Ascending aorta (tissue), 2 donors: ENCODE measurements at regions not wholly inside any gene's neighbourhood (a gene's known extent, or its start where the extent isn't known, plus 50 kb on each side); places are given as distances from the start of the nearest gene placed in this dataset.

Source experiments
- DNase-seq, 2 donors: peaks; one replicate each; pipeline ENCODE4 v3.0.0-alpha.2; 2019; ENCODE audit warnings: low spot score in 2 of 2
- H3K27ac ChIP-seq, 2 donors: fragments of 200-600 bp; sonication (generic); one replicate each; pipeline ENCODE4 v1.5.1; 2016 to 2017; ENCODE audit warnings: mild to moderate bottlenecking in 1 of 2
- H3K27me3 ChIP-seq: fragments of 200-600 bp; sonication (generic); one replicate; pipeline ENCODE4 v1.5.1; 2017
- H3K36me3 ChIP-seq, 2 donors: fragments of 200-600 bp; sonication (generic); one replicate each; pipeline ENCODE4 v1.5.1; 2016
- H3K4me1 ChIP-seq, 2 donors: fragments of 200-600 bp; sonication (generic); one replicate each; pipeline ENCODE4 v1.5.1; 2016 to 2017; ENCODE audit warnings: mild to moderate bottlenecking in 1 of 2
- H3K4me3 ChIP-seq, 2 donors: fragments of 200-600 bp; sonication (generic); one replicate each; pipeline ENCODE4 v1.5.1; 2016 to 2017; ENCODE audit warnings: mild to moderate bottlenecking in 1 of 2
- H3K9me3 ChIP-seq, 2 donors: fragments of 200-600 bp; sonication (generic); one replicate each; pipeline ENCODE4 v1.5.1; 2016
- CTCF ChIP-seq, 3 experiments: fragments of 200-600 bp in 2 of 3; fragments of 450-650 bp in 1 of 3; sonication (generic) in 2 of 3; IDR thresholded peaks; one replicate each; pipeline ENCODE4 v1.5.1; 2016 to 2019; ENCODE audit warnings: antibody characterized with exemption in 3 of 3, mild to moderate bottlenecking in 1 of 3, moderate library complexity in 1 of 3
- intact Hi-C: fragments of 100-400 bp; cut with DNase I; formaldehyde crosslinking; loops from one replicate; pipeline ENCODE4 v1.15.1; 2023

- DNase-seq, result no peak
- no peaks in the 10 kb centered on the region for H3K4me1 ChIP-seq
- H3K36me3 ChIP-seq, result no peaks in the 10 kb centered on the region
- intact Hi-C loops, result no loop called here
- no peak for TF ChIP-seq CTCF (IDR thresholded peaks at IDR 0.05)
- no peak overlapping the region for H3K27ac ChIP-seq
- no peaks in the 10 kb centered on the region for H3K9me3 ChIP-seq
- no peaks in the 10 kb centered on the region for H3K27me3 ChIP-seq
- H3K4me3 ChIP-seq, result no peak overlapping the region
Observed at GRCh38 chr7:51665045-51665780, 348.6 kb upstream of the COBL start.

DNA sequence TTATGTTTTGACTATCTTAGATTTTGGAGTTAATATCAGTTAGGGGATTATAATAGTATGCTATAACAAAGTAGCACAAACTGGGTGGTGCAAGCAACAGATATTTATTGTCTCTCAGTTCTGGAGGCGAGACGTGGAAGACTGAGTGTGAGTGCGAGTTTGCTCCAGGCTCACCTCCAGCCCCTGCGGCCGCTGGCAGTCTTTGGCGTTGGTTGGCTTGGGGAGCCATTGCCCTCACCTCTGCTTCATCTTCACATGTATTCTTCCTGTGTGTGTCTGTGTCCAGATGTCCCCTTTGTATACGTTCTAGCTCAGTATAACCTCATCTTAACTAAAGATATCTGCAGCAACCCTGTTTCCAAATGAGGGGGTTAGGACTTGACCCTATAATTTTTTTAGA, 343.9 kb upstream of the COBL start:
- no peak for DNase-seq
- Histone ChIP-seq H3K27me3 (no peaks in the 10 kb centered on the region), H3K4me1 (no peaks in the 10 kb centered on the region), H3K36me3 (no peaks in the 10 kb centered on the region), H3K27ac (no peak overlapping the region), H3K9me3 (no peaks in the 10 kb centered on the region), H3K4me3 (no peak overlapping the region)
- no peak for TF ChIP-seq CTCF (IDR thresholded peaks at IDR 0.05)
- intact Hi-C loops, result no loop called here

DNA sequence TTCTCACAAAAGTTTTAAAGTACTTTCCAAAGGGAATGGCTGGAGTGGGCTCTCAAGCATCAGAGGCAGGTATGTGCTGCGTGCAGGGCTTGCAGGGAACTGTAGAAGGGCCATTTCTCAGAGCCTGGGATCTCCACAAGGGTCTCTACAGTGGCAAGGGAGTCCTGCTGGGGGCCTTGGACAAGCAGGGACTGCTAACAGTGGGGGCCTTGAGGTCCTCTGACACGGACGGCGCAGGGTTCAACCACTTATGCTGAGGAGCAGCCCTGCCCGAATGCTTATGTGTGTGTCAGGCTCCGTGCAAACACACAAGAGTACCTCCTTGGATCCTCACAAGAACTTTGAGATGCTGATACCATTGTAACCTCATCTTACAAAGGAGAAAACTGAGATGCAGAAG, 342.1 kb upstream of the COBL start:
- Histone ChIP-seq H3K4me3 (no peak overlapping the region), H3K4me1 (no peaks in the 10 kb centered on the region), H3K36me3 (no peaks in the 10 kb centered on the region), H3K27me3 (no peaks in the 10 kb centered on the region), H3K27ac (no peak overlapping the region), H3K9me3 (no peaks in the 10 kb centered on the region)
- intact Hi-C loops, result no loop called here
- no peak for TF ChIP-seq CTCF (IDR thresholded peaks at IDR 0.05)
- DNase-seq, result no peak

DNA sequence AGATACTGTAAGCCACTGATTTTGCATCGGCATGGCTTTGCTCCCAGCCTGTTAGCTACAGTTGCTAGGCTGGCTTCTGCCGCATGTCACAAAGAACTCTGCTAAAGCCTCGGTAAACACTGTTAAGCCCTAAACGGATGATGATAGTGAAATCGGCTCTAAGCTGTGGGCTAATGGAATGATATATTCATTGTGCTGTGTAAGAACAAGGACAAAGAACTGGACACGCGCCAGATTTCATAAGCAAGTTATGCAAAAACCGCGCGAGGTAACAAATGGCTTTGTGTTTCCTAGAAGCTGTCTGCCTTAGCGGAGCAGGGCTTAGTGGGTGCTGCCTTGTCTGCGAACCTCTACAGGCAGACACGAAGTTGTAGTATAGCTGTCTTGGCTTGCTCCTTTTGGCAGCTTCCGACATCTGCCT, 331.3 kb upstream of the COBL start:
- intact Hi-C loops, result no loop called here
- Histone ChIP-seq H3K4me1 (no peaks in the 10 kb centered on the region), H3K4me3 (no peak overlapping the region), H3K27me3 (no peaks in the 10 kb centered on the region), H3K36me3 (no peaks in the 10 kb centered on the region), H3K27ac (no peak overlapping the region), H3K9me3 (no peaks in the 10 kb centered on the region)
- no peak for TF ChIP-seq CTCF (IDR thresholded peaks at IDR 0.05)
- no peak for DNase-seq

DNA sequence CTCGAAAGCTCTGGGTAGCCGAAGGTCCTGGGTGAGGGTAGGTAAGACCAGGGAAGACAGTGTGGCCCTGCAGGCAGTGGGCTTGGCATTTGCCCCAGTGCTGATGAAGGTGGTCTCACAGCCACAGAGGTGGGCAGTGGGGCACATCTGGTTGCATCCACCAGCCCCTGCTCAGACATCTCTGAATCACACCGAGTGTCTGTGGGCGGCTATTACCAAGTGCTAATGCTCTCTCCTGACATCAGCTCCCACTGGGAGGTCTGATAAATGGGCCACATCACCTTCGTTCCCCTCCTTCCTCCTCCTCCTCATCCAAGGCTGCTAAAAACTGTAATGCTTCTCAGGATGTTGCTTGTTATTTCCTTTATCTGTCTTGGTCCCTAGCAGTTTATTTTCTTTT, 330.9 kb upstream of the COBL start:
- Histone ChIP-seq H3K27me3 (no peaks in the 10 kb centered on the region), H3K27ac (no peak overlapping the region), H3K9me3 (no peaks in the 10 kb centered on the region), H3K36me3 (no peaks in the 10 kb centered on the region), H3K4me3 (no peak overlapping the region), H3K4me1 (no peaks in the 10 kb centered on the region)
- TF ChIP-seq CTCF (IDR thresholded peaks at IDR 0.05), result no peak
- DNase-seq, result no peak
- intact Hi-C loops, result no loop called here
